HCT116 (cell line): ENCODE measurements at regions not wholly inside any gene's neighbourhood (a gene's known extent, or its start where the extent isn't known, plus 50 kb on each side); places are given as distances from the start of the nearest gene placed in this dataset.

Experiments
- ATAC-seq: fragments of 200-7000 bp; cut with Tn5 transposase; 2 replicates; pipeline ENCODE4 v1.9.1; 2020; ENCODE audit warnings: mild to moderate bottlenecking, moderate library complexity
- BruUV-seq: library from RNA; stranded (reverse); fragments of 400-500 nt; replicated peaks from 2 replicates; lab custom pipeline; 2021; lab: Mats Ljungman, UMichigan
- CTCF ChIA-PET: fragments of 300-600 bp; sonication (Branson Sonifier 250); formaldehyde crosslinking; loops from one replicate; lab custom pipeline; 2021; ENCODE audit warnings: antibody characterized with exemption; lab: Charles Lee
- POLR2A ChIA-PET: fragments of 300-600, 350-600 bp; sonication (Branson Sonifier 250); formaldehyde crosslinking; loops from one replicate; lab custom pipeline; 2021; ENCODE audit warnings: antibody characterized with exemption; lab: Charles Lee
- RAD21 ChIA-PET, 2 experiments: fragments of 300-600 bp; sonication (Branson Sonifier 250); formaldehyde crosslinking; loops; one replicate each; lab custom pipeline; 2023; ENCODE audit warnings: low total read pairs in 2 of 2; ENCODE audit not compliant: uncharacterized antibody in 2 of 2, unreplicated experiment in 2 of 2, low non-redundant PET in 1 of 2; lab: Charles Lee
- DNase-seq: peaks from one replicate; pipeline ENCODE4 v3.0.0-alpha.2; 2010; ENCODE audit warnings: low read depth, low spot score
- H2AFZ ChIP-seq: fragments of 200-600 bp; shearing (Covaris generic), sonication (generic); 2 replicates; pipeline ENCODE4 v1.6.1; 2017; ENCODE audit warnings: low read depth, mixed run types, mixed read lengths, antibody characterized with exemption, low read length; ENCODE audit not compliant: poor library complexity, severe bottlenecking
- H3K27ac ChIP-seq: 2 replicates; pipeline ENCODE4 v1.5.1; 2012; ENCODE audit warnings: low read depth, low read length
- H3K27me3 ChIP-seq: fragments of 200-600 bp; sonication (generic); 2 replicates; pipeline ENCODE4 v1.6.1; 2016; ENCODE audit warnings: mixed run types, low read length, mixed read lengths; ENCODE audit not compliant: insufficient read depth
- H3K36me3 ChIP-seq, 2 experiments: fragments of 200-500 bp in 1 of 2; fragments of 200-600 bp in 1 of 2; sonication (Bioruptor generic) in 1 of 2; sonication (generic) in 1 of 2; 2 replicates each; pipeline versions ENCODE4 v1.5.1 to v1.6.1; 2014 to 2016; ENCODE audit warnings: low read length in 2 of 2, inconsistent platforms in 1 of 2, mixed read lengths in 1 of 2, mixed run types in 1 of 2; ENCODE audit not compliant: insufficient read depth in 2 of 2, control insufficient read depth in 1 of 2
- H3K4me1 ChIP-seq, 2 experiments: fragments of 200-600 bp in 1 of 2; sonication (generic) in 1 of 2; 2 replicates each; pipeline versions ENCODE4 v1.5.1 to v1.6.1; 2012 to 2017; ENCODE audit warnings: low read length in 2 of 2, inconsistent platforms in 1 of 2, mild to moderate bottlenecking in 1 of 2, mixed read lengths in 1 of 2, mixed run types in 1 of 2, moderate library complexity in 1 of 2; ENCODE audit not compliant: insufficient read depth in 2 of 2, control insufficient read depth in 1 of 2
- H3K4me2 ChIP-seq: fragments of 200-600 bp; sonication (generic); 2 replicates; pipeline ENCODE4 v1.6.1; 2017; ENCODE audit warnings: mixed run types, low read length, mixed read lengths
- H3K4me3 ChIP-seq, 2 experiments: fragments of 200-600 bp in 1 of 2; sonication (generic) in 1 of 2; replicated peaks in 1 of 2; 2 replicates each; pipeline ENCODE4 v1.5.1; 2011 to 2016; ENCODE audit warnings: low read length in 2 of 2, control low read depth in 1 of 2, low read depth in 1 of 2, mild to moderate bottlenecking in 1 of 2, mixed read lengths in 1 of 2, mixed run types in 1 of 2
- H3K79me2 ChIP-seq: fragments of 200-600 bp; sonication (generic); 2 replicates; pipeline ENCODE4 v1.6.1; 2017; ENCODE audit warnings: mild to moderate bottlenecking, mixed run types, low read length, moderate library complexity, mixed read lengths; ENCODE audit not compliant: insufficient read depth
- H3K9ac ChIP-seq: fragments of 200-600 bp; sonication (generic); 2 replicates; pipeline ENCODE4 v1.6.1; 2016; ENCODE audit warnings: low read length, mixed read lengths
- H3K9me2 ChIP-seq: fragments of 200-600 bp; sonication (generic), shearing (Covaris generic); 2 replicates; pipeline ENCODE4 v1.6.1; 2017; ENCODE audit warnings: mixed run types, mild to moderate bottlenecking, moderate library complexity; ENCODE audit not compliant: insufficient read depth
- H3K9me3 ChIP-seq, 2 experiments: fragments of 200-500 bp in 1 of 2; fragments of 200-600 bp in 1 of 2; sonication (Bioruptor generic) in 1 of 2; sonication (generic) in 1 of 2; 2 replicates each; pipeline ENCODE4 v1.6.1; 2014 to 2017; ENCODE audit warnings: low read length in 2 of 2, mixed read lengths in 2 of 2, inconsistent platforms in 1 of 2, low read depth in 1 of 2, mild to moderate bottlenecking in 1 of 2, mixed run types in 1 of 2, moderate library complexity in 1 of 2; ENCODE audit not compliant: control insufficient read depth in 1 of 2, insufficient read depth in 1 of 2
- H4K20me1 ChIP-seq: fragments of 200-600 bp; sonication (generic), shearing (Covaris generic); 2 replicates; pipeline ENCODE4 v1.6.1; 2017; ENCODE audit warnings: mixed run types, mild to moderate bottlenecking, moderate library complexity; ENCODE audit not compliant: insufficient read depth
- CBX3 ChIP-seq: IDR thresholded peaks from 2 replicates; pipeline ENCODE4 v1.6.1; 2012; ENCODE audit warnings: low read depth
- CEBPB ChIP-seq: IDR thresholded peaks from 2 replicates; pipeline ENCODE4 v1.6.1; 2012; ENCODE audit warnings: low read depth
- EGR1 ChIP-seq: IDR thresholded peaks from 2 replicates; pipeline ENCODE4 v1.6.1; 2012; ENCODE audit warnings: low read depth
- ELF1 ChIP-seq: IDR thresholded peaks from 2 replicates; pipeline ENCODE4 v1.6.1; 2012; ENCODE audit warnings: low read depth, borderline replicate concordance
- FOSL1 ChIP-seq: IDR thresholded peaks from 2 replicates; pipeline ENCODE4 v1.6.1; 2012; ENCODE audit warnings: low read depth
- POLR2A ChIP-seq: IDR thresholded peaks from 2 replicates; pipeline ENCODE4 v1.7.0; 2011; ENCODE audit warnings: borderline replicate concordance; ENCODE audit not compliant: insufficient read depth, insufficient read length; ENCODE audit errors: extremely low read depth
- POLR2AphosphoS5 ChIP-seq: IDR thresholded peaks from 2 replicates; pipeline ENCODE4 v1.6.1; 2011; ENCODE audit warnings: mild to moderate bottlenecking, low read depth, low read length, moderate library complexity
- RAD21 ChIP-seq: IDR thresholded peaks from 2 replicates; pipeline ENCODE4 v1.6.1; 2012; ENCODE audit warnings: low read depth, mild to moderate bottlenecking
- SIN3A ChIP-seq: IDR thresholded peaks from 2 replicates; pipeline ENCODE4 v1.6.1; 2012; ENCODE audit warnings: low read depth
- SRF ChIP-seq: IDR thresholded peaks from 2 replicates; pipeline ENCODE4 v1.6.1; 2012; ENCODE audit warnings: low read depth
- TCF7L2 ChIP-seq: IDR thresholded peaks from 2 replicates; pipeline ENCODE4 v1.7.0; 2011; ENCODE audit warnings: borderline replicate concordance, inconsistent platforms; ENCODE audit not compliant: insufficient read depth, insufficient read length; ENCODE audit errors: extremely low read depth
- intact Hi-C: fragments of 100-400 bp; cut with micrococcal nuclease; formaldehyde crosslinking; loops from 2 replicates; pipeline ENCODE4 v1.10.0; 2022
- TF ChIP-seq, protein P1 (sequence below), 3 experiments: fragments of 200-600 bp in 1 of 3; sonication (generic) in 1 of 3; IDR thresholded peaks in 2 of 3; conservative IDR thresholded peaks in 1 of 3; 2 replicates each; pipeline ENCODE4 v1.5.1; 2012 to 2017; ENCODE audit warnings: low read depth in 2 of 3, low read length in 2 of 3, antibody characterized with exemption in 1 of 3, borderline replicate concordance in 1 of 3, control low read depth in 1 of 3, mild to moderate bottlenecking in 1 of 3, mixed read lengths in 1 of 3, mixed run types in 1 of 3, moderate library complexity in 1 of 3; ENCODE audit not compliant: insufficient read depth in 1 of 3
- TF ChIP-seq, protein P2 (sequence below): IDR thresholded peaks from 2 replicates; pipeline ENCODE4 v1.6.1; 2012; ENCODE audit warnings: low read depth
- TF ChIP-seq, protein P3 (sequence below): IDR thresholded peaks from 2 replicates; pipeline ENCODE4 v1.6.1; 2012
- TF ChIP-seq, protein P4 (sequence below): IDR thresholded peaks from 2 replicates; pipeline ENCODE4 v1.6.1; 2011; ENCODE audit warnings: mild to moderate bottlenecking, low read length, moderate library complexity; ENCODE audit not compliant: insufficient replicate concordance; ENCODE audit errors: extremely low read depth

DNA sequence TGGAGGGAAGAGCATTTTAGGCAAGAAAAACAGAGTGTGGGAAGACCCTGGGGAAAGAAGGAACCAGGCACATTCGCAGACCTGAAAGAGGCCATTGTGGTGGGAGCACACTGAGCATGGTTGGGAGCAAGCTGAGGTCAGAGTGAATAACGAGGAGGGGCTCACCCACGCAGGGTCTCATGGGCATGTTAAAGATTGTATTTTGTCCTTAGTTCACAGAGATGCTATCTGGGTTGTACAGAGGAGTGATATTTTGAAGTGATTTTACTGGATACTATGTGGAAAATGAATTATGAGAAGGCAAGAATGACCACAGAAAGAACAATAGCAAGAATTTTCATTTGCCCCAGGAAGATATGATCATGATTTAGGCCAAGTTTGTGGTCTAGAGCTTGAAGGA is 578.3 kb upstream of the NR5A2 start (continued):
- TF ChIP-seq, protein P1, sequence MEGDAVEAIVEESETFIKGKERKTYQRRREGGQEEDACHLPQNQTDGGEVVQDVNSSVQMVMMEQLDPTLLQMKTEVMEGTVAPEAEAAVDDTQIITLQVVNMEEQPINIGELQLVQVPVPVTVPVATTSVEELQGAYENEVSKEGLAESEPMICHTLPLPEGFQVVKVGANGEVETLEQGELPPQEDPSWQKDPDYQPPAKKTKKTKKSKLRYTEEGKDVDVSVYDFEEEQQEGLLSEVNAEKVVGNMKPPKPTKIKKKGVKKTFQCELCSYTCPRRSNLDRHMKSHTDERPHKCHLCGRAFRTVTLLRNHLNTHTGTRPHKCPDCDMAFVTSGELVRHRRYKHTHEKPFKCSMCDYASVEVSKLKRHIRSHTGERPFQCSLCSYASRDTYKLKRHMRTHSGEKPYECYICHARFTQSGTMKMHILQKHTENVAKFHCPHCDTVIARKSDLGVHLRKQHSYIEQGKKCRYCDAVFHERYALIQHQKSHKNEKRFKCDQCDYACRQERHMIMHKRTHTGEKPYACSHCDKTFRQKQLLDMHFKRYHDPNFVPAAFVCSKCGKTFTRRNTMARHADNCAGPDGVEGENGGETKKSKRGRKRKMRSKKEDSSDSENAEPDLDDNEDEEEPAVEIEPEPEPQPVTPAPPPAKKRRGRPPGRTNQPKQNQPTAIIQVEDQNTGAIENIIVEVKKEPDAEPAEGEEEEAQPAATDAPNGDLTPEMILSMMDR (IDR thresholded peaks at IDR 0.05 in 2 of 3, conservative IDR thresholded peaks at IDR 0.05 in 1 of 3; ENCODE audit: borderline replicate concordance in 1 of 3, insufficient read depth in 1 of 3, low read depth in 2 of 3, low read length in 2 of 3) = no peak
- TF ChIP-seq RAD21 (no peak), SRF (no peak), FOSL1 (no peak), TCF7L2 (no peak), POLR2A (no peak)
- TF ChIP-seq, protein P2, sequence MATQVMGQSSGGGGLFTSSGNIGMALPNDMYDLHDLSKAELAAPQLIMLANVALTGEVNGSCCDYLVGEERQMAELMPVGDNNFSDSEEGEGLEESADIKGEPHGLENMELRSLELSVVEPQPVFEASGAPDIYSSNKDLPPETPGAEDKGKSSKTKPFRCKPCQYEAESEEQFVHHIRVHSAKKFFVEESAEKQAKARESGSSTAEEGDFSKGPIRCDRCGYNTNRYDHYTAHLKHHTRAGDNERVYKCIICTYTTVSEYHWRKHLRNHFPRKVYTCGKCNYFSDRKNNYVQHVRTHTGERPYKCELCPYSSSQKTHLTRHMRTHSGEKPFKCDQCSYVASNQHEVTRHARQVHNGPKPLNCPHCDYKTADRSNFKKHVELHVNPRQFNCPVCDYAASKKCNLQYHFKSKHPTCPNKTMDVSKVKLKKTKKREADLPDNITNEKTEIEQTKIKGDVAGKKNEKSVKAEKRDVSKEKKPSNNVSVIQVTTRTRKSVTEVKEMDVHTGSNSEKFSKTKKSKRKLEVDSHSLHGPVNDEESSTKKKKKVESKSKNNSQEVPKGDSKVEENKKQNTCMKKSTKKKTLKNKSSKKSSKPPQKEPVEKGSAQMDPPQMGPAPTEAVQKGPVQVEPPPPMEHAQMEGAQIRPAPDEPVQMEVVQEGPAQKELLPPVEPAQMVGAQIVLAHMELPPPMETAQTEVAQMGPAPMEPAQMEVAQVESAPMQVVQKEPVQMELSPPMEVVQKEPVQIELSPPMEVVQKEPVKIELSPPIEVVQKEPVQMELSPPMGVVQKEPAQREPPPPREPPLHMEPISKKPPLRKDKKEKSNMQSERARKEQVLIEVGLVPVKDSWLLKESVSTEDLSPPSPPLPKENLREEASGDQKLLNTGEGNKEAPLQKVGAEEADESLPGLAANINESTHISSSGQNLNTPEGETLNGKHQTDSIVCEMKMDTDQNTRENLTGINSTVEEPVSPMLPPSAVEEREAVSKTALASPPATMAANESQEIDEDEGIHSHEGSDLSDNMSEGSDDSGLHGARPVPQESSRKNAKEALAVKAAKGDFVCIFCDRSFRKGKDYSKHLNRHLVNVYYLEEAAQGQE = no peak
- TF ChIP-seq, all 23 proteins: peak for 0

GRCh38 chr1:199449681-199450080 is 577.8 kb upstream of the NR5A2 start:
- Histone ChIP-seq H3K27ac (no peak overlapping the region), H3K36me3 (no peaks in the 10 kb centered on the region), H3K9me3 (no peaks in the 10 kb centered on the region), H4K20me1 (no peaks in the 10 kb centered on the region), H3K4me3 (no peak overlapping the region), H3K4me2 (no peak overlapping the region), H3K9me2 (no peaks in the 10 kb centered on the region), H3K79me2 (no peaks in the 10 kb centered on the region), H3K4me1 (no peaks in the 10 kb centered on the region), H3K9ac (no peak overlapping the region), H3K27me3 (no peaks in the 10 kb centered on the region), H2AFZ (no peak overlapping the region)
- ATAC-seq (no peak), DNase-seq (no peak)
- no peak for TF ChIP-seq CEBPB
- TF ChIP-seq, protein P3, sequence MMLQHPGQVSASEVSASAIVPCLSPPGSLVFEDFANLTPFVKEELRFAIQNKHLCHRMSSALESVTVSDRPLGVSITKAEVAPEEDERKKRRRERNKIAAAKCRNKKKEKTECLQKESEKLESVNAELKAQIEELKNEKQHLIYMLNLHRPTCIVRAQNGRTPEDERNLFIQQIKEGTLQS = no peak
- TF ChIP-seq ELF1 = no peak
- no peak for TF ChIP-seq RAD21
- TF ChIP-seq, protein P4, sequence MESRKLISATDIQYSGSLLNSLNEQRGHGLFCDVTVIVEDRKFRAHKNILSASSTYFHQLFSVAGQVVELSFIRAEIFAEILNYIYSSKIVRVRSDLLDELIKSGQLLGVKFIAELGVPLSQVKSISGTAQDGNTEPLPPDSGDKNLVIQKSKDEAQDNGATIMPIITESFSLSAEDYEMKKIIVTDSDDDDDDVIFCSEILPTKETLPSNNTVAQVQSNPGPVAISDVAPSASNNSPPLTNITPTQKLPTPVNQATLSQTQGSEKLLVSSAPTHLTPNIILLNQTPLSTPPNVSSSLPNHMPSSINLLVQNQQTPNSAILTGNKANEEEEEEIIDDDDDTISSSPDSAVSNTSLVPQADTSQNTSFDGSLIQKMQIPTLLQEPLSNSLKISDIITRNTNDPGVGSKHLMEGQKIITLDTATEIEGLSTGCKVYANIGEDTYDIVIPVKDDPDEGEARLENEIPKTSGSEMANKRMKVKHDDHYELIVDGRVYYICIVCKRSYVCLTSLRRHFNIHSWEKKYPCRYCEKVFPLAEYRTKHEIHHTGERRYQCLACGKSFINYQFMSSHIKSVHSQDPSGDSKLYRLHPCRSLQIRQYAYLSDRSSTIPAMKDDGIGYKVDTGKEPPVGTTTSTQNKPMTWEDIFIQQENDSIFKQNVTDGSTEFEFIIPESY = no peak
- no peak for TF ChIP-seq SIN3A
- TF ChIP-seq EGR1 = no peak
- TF ChIP-seq POLR2AphosphoS5 = no peak
- TF ChIP-seq CBX3 = no peak
- TF ChIP-seq FOSL1 = no peak
- CTCF ChIA-PET = no interaction called here
- POLR2A ChIA-PET = no interaction called here
- RAD21 ChIA-PET = no interaction called here
- no TSS peak for BruUV-seq
- intact Hi-C loops = no loop called here
